Astrocyte (in vitro differentiated cells and primary cell): ENCODE measurements at regions not wholly inside any gene's neighbourhood (a gene's known extent, or its start where the extent isn't known, plus 50 kb on each side); places are given as distances from the start of the nearest gene placed in this dataset.

ENCODE experiments used
- EZH2 ChIP-seq: IDR thresholded peaks from 2 replicates; pipeline ENCODE4 v1.6.1; 2012; ENCODE audit warnings: mild to moderate bottlenecking, low read length, inconsistent platforms; ENCODE audit not compliant: insufficient read depth
- TF ChIP-seq, protein P1 (sequence below): IDR thresholded peaks from 2 replicates; pipeline ENCODE4 v1.5.1; 2011; ENCODE audit warnings: low read depth, mild to moderate bottlenecking, inconsistent platforms, low read length, moderate library complexity; ENCODE audit not compliant: insufficient read depth

DNA sequence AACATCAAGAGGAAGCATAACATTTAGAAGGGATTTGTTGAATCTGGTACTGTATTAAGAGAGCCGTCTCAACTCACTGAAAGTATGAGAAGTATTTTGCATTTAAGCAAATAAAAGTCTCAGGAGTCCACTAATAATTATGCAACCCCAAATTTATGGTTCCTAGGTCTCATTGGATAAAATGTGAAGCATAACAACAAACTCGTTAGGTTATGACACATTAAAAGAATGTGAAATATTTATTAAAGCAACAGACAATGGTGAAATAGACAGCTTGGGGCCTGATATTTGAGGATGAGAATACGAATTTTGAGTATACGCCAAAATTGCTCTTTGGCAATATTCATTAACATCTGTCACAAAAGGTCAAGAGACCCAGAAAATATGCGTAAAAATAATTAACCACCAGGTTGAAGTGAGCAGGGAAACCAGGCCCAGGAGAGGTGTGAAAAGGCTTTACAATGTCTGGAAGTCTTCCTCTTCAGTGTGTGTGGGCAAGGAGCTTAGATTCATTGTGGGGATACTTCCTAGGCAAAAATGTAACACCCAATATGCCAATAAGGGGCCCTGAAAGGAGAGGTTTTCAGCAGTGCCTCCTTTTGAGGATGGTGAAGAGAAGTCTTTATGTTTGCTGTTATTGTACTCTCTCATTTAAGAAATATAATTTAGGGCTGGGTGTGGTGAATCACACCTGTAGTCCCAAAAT lies 89.2 kb downstream of the FDX1 start:
- TF ChIP-seq, protein P1, sequence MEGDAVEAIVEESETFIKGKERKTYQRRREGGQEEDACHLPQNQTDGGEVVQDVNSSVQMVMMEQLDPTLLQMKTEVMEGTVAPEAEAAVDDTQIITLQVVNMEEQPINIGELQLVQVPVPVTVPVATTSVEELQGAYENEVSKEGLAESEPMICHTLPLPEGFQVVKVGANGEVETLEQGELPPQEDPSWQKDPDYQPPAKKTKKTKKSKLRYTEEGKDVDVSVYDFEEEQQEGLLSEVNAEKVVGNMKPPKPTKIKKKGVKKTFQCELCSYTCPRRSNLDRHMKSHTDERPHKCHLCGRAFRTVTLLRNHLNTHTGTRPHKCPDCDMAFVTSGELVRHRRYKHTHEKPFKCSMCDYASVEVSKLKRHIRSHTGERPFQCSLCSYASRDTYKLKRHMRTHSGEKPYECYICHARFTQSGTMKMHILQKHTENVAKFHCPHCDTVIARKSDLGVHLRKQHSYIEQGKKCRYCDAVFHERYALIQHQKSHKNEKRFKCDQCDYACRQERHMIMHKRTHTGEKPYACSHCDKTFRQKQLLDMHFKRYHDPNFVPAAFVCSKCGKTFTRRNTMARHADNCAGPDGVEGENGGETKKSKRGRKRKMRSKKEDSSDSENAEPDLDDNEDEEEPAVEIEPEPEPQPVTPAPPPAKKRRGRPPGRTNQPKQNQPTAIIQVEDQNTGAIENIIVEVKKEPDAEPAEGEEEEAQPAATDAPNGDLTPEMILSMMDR: no peak
- TF ChIP-seq EZH2: no peak
